HepG2 (cell line): ENCODE measurements at regions not wholly inside any gene's neighbourhood (a gene's known extent, or its start where the extent isn't known, plus 50 kb on each side); places are given as distances from the start of the nearest gene placed in this dataset.

Source experiments
- ATAC-seq: fragments of 200-7000 bp; cut with Tn5 transposase; 3 replicates; pipeline ENCODE4 v1.9.1; 2020; ENCODE audit warnings: mild to moderate bottlenecking, moderate library complexity
- BruUV-seq: library from RNA; stranded (reverse); fragments of 400-500 nt; replicated peaks from 2 replicates; lab custom pipeline; 2021; lab: Mats Ljungman, UMichigan
- CTCF ChIA-PET: fragments of 300-600 bp; formaldehyde crosslinking; extraction: SDS; loops from one replicate; lab custom pipeline; 2021; ENCODE audit warnings: low total read pairs, inconsistent platforms, low intra/inter-chr PET ratio; lab: Yijun Ruan, JAX
- POLR2A ChIA-PET: fragments of 350-600 bp; sonication (Branson Sonifier 250); formaldehyde crosslinking; loops from one replicate; lab custom pipeline; 2020; ENCODE audit warnings: antibody characterized with exemption, inconsistent platforms; lab: Yijun Ruan, JAX
- DNase-seq: peaks from one replicate; pipeline ENCODE4 v3.0.0-alpha.2; 2015; ENCODE audit warnings: low spot score
- FAIRE-seq: peaks from 3 replicates; lab custom pipeline; 2011; peaks lifted over from hg19 to GRCh38; lab: Jason Lieb, UNC
- H2AFZ ChIP-seq: one replicate; pipeline ENCODE4 v1.6.1; 2011; ENCODE audit warnings: low read length, inconsistent platforms
- H3K27ac ChIP-seq: fragments of 300-600 bp; 3 replicates; pipeline ENCODE4 v1.8.0; 2011; ENCODE audit warnings: mixed run types, mild to moderate bottlenecking, mixed read lengths, low read length, inconsistent platforms; ENCODE audit not compliant: insufficient read depth; ENCODE audit errors: extremely low read length
- H3K27me3 ChIP-seq, 2 experiments: fragments of 200-600 bp in 1 of 2; 2 replicates in 1 of 2; 3 replicates in 1 of 2; pipeline versions ENCODE4 v1.6.0 to v1.8.0; 2011; ENCODE audit warnings: low read length in 2 of 2, mild to moderate bottlenecking in 2 of 2, moderate library complexity in 2 of 2, inconsistent platforms in 1 of 2; ENCODE audit not compliant: insufficient read depth in 2 of 2, control insufficient read depth in 1 of 2
- H3K36me3 ChIP-seq, 2 experiments: fragments of 200-600 bp in 1 of 2; replicated peaks in 1 of 2; 2 replicates in 1 of 2; 3 replicates in 1 of 2; pipeline versions ENCODE4 v1.5.1 to v1.8.0; 2011; ENCODE audit warnings: low read length in 2 of 2, inconsistent platforms in 1 of 2; ENCODE audit not compliant: insufficient read depth in 2 of 2, control insufficient read depth in 1 of 2
- H3K4me1 ChIP-seq: 2 replicates; pipeline ENCODE4 v1.5.1; 2012; ENCODE audit warnings: low read length, inconsistent platforms; ENCODE audit not compliant: insufficient read depth
- H3K4me2 ChIP-seq: 2 replicates; pipeline ENCODE4 v1.6.0; 2011; ENCODE audit warnings: low read depth, low read length, inconsistent platforms
- H3K4me3 ChIP-seq, 3 experiments: fragments of 200-600 bp in 1 of 3; sonication (generic), shearing (Covaris generic) in 1 of 3; replicated peaks in 1 of 3; 2 replicates each; pipeline ENCODE4 v1.5.1; 2011 to 2016; ENCODE audit warnings: low read length in 3 of 3, inconsistent platforms in 2 of 3, low read depth in 2 of 3, mild to moderate bottlenecking in 2 of 3, control low read depth in 1 of 3, mixed read lengths in 1 of 3; ENCODE audit not compliant: insufficient read depth in 1 of 3
- H3K79me2 ChIP-seq: one replicate; pipeline ENCODE4 v1.6.1; 2011; ENCODE audit warnings: low read length, inconsistent platforms; ENCODE audit not compliant: insufficient read depth
- H3K9ac ChIP-seq: 2 replicates; pipeline ENCODE4 v1.6.0; 2011; ENCODE audit warnings: mild to moderate bottlenecking, low read depth, low read length, inconsistent platforms; ENCODE audit not compliant: insufficient read depth
- H3K9me3 ChIP-seq: 2 replicates; pipeline ENCODE4 v1.5.1; 2012; ENCODE audit warnings: mild to moderate bottlenecking, low read length
- H4K20me1 ChIP-seq: 2 replicates; pipeline ENCODE4 v1.6.0; 2011; ENCODE audit warnings: inconsistent platforms, mild to moderate bottlenecking, low read length, moderate library complexity; ENCODE audit not compliant: insufficient read depth
- ARID4A ChIP-seq: sonication (generic); formaldehyde crosslinking; IDR thresholded peaks from 2 replicates; pipeline ENCODE4 v1.5.0; 2020; ENCODE audit warnings: mild to moderate bottlenecking, missing genetic modification reagents, borderline replicate concordance
- ATF5 ChIP-seq: sonication (generic); formaldehyde crosslinking; IDR thresholded peaks from 2 replicates; pipeline ENCODE4 v1.4.0; 2020; ENCODE audit warnings: mild to moderate bottlenecking, low read depth, missing genetic modification reagents
- DNMT1 ChIP-seq: sonication (generic); formaldehyde crosslinking; IDR thresholded peaks from 2 replicates; pipeline ENCODE4 v1.5.1; 2020; ENCODE audit warnings: mild to moderate bottlenecking, missing genetic modification reagents
- FOSL2 ChIP-seq: sonication (generic); formaldehyde crosslinking; IDR thresholded peaks from 2 replicates; pipeline ENCODE4 v1.4.0; 2020; ENCODE audit warnings: missing genetic modification reagents
- GABPB1 ChIP-seq: IDR thresholded peaks from 2 replicates; pipeline ENCODE4 v1.6.1; 2016; ENCODE audit warnings: mild to moderate bottlenecking, missing genetic modification reagents, moderate library complexity, missing compliant biosample characterization
- MYC ChIP-seq: sonication (generic); formaldehyde crosslinking; IDR thresholded peaks from 2 replicates; pipeline ENCODE4 v1.9.0; 2021; ENCODE audit warnings: missing genetic modification reagents, borderline replicate concordance
- NFIC ChIP-seq: IDR thresholded peaks from 2 replicates; pipeline ENCODE4 v1.6.1; 2012; ENCODE audit warnings: mild to moderate bottlenecking, low read length, inconsistent platforms
- UBTF ChIP-seq: sonication (generic); formaldehyde crosslinking; IDR thresholded peaks from 2 replicates; pipeline ENCODE4 v1.4.0; 2020; ENCODE audit warnings: mild to moderate bottlenecking, missing genetic modification reagents
- ZFP36 ChIP-seq: fragments of 150-350 bp; IDR thresholded peaks from 2 replicates; pipeline ENCODE4 v1.6.1; 2018; ENCODE audit warnings: borderline replicate concordance, low read length, low read depth; ENCODE audit not compliant: partially characterized antibody
- ZNF616 ChIP-seq: sonication (generic); formaldehyde crosslinking; IDR thresholded peaks from 2 replicates; pipeline ENCODE4 v1.5.0; 2020; ENCODE audit warnings: low read depth, mild to moderate bottlenecking, missing genetic modification reagents
- ZNF691 ChIP-seq: sonication (generic); formaldehyde crosslinking; IDR thresholded peaks from 2 replicates; pipeline ENCODE4 v1.4.0; 2020; ENCODE audit warnings: missing genetic modification reagents, low read depth, mild to moderate bottlenecking, borderline replicate concordance
- ZNF768 ChIP-seq: sonication (generic); formaldehyde crosslinking; IDR thresholded peaks from 2 replicates; pipeline ENCODE4 v1.4.0; 2020; ENCODE audit warnings: missing genetic modification reagents
- ZNF792 ChIP-seq: IDR thresholded peaks from 2 replicates; pipeline ENCODE4 v1.6.1; 2016
- WGBS: methylation state at CpG from one replicate; pipeline ENCODE4 v1.1.6; 2017; ENCODE audit warnings: low lambda C conversion rate; 5-methylcytosine and 5-hydroxymethylcytosine counted together
- in situ Hi-C: cut with HindIII; loops from 2 replicates; pipeline ENCODE4 v1.10.0; 2017; ENCODE audit warnings: low pct_unique_long_range_greater_than_20kb; ENCODE audit not compliant: extremely low pct_ligation_motif_present
- intact Hi-C: fragments of 100-400 bp; cut with micrococcal nuclease; formaldehyde crosslinking; loops from one replicate; pipeline ENCODE4 v1.10.0; 2022; ENCODE audit not compliant: unreplicated experiment
- TF ChIP-seq, protein P1 (sequence below): IDR thresholded peaks from 2 replicates; pipeline ENCODE4 v1.6.1; 2016; ENCODE audit warnings: missing compliant biosample characterization, missing genetic modification reagents, borderline replicate concordance

DNA sequence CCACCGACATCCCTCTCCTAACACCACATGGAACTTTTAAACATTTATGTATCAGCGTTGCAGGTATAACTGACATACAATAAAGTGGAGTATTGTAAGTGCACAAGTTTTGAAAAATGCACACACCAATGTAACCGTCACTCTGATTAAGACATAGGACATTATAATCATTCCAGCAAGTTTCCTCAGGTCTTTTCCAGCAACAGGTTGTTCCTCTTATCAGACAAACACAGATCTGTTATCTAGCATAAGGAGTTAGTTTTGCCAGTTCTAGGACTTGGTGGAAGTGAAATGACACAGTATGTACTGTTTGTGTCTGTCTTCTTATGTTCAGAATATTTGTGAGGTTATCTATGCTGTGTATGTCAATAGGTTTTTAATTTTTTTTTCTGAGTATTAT lies 69.5 kb upstream of the TRPC7 start (continued):
- no peak for TF ChIP-seq ARID4A (CRISPR knock-in tag)
- TF ChIP-seq ZNF616 (CRISPR knock-in tag) = no peak
- TF ChIP-seq ZNF768 (CRISPR knock-in tag) = no peak
- no peak for TF ChIP-seq GABPB1 (CRISPR knock-in tag)
- TF ChIP-seq DNMT1 (CRISPR knock-in tag) = no peak
- TF ChIP-seq, all 625 proteins: peak for 0

GRCh38 chr5:136432705-136433104 lies 67.4 kb upstream of the TRPC7 start:
- no peak overlapping the region for H3K27ac ChIP-seq
- no peaks in the 10 kb centered on the region for H3K79me2 ChIP-seq
- ATAC-seq (no peak), FAIRE-seq (no peak), DNase-seq (no peak)
- H3K9me3 ChIP-seq = no peaks in the 10 kb centered on the region
- POLR2A ChIA-PET = no interaction called here
- no TSS peak for BruUV-seq
- H3K4me3 ChIP-seq = no peak overlapping the region
- no peaks in the 10 kb centered on the region for H3K4me1 ChIP-seq
- 0% methylated on average over 1 of the region's 2 CpGs for WGBS
- CTCF ChIA-PET = no interaction called here
- TF ChIP-seq NFIC = no peak
- TF ChIP-seq MYC = no peak
- TF ChIP-seq UBTF = no peak
- no peak for TF ChIP-seq ZFP36
- TF ChIP-seq FOSL2 (CRISPR knock-in tag) = no peak
- TF ChIP-seq ATF5 (CRISPR knock-in tag) = no peak
- no peak for TF ChIP-seq ZNF792 (CRISPR knock-in tag)
- no peak for TF ChIP-seq ZNF691 (CRISPR knock-in tag)
- TF ChIP-seq, protein P1, sequence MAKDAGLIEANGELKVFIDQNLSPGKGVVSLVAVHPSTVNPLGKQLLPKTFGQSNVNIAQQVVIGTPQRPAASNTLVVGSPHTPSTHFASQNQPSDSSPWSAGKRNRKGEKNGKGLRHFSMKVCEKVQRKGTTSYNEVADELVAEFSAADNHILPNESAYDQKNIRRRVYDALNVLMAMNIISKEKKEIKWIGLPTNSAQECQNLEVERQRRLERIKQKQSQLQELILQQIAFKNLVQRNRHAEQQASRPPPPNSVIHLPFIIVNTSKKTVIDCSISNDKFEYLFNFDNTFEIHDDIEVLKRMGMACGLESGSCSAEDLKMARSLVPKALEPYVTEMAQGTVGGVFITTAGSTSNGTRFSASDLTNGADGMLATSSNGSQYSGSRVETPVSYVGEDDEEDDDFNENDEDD = no peak
- no peak overlapping the region for H3K9ac ChIP-seq
- intact Hi-C loops (no loop called here), in situ Hi-C loops (no loop called here)
- H2AFZ ChIP-seq = no peak overlapping the region
- H3K27me3 ChIP-seq = no peaks in the 10 kb centered on the region; a peak in 1 of 5 replicates
- no peak overlapping the region for H3K4me2 ChIP-seq
- no peaks in the 10 kb centered on the region for H4K20me1 ChIP-seq
- H3K36me3 ChIP-seq = no peaks in the 10 kb centered on the region
